ENCODE measurements at regions not wholly inside any gene's neighbourhood (a gene's known extent, or its start where the extent isn't known, plus 50 kb on each side); places are given as distances from the start of the nearest gene placed in this dataset.
"Not testable (repeated sequence)": the region's sequence is repeated elsewhere in the genome, so short reads cannot be mapped to it uniquely, and the experiment has no call there.

DNA sequence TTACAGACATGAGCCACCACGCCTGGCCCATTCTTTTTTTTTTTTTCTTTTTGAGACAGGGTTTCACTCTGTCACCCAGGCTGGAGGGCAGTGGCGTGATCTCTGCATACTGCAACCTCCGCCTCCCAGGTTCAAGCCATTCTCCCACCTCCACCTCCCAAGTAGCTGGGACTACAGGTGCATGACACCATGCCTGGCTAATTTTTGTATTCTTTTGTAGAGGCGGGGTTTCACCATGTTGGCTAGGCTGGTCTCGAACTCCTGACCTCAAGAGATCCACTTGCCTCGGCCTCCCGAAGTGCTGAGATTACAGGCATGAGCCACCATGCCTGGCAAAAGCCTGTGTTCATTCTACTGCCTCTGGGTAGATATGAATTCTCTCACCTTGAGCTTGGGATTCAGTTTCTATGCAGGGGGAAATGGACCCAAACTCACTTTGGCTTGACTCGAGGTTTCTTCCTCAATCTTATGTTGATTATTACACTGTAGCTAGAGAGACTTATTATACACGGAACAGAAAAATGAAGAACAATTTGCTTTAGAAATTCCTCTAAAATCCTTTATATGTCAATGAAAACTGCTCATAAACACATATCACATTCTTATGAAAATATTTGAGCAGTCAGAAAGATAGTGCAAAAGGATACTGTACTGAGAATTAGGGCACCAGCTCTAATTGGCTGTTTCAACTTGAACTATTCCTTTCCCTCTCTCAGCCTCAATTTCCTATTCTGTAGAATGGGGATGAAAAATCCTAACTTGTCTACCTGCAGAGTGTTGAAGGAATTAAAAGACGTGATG is 252.3 kb downstream of the MYCN start:
- no peak for DNase-seq

DNA sequence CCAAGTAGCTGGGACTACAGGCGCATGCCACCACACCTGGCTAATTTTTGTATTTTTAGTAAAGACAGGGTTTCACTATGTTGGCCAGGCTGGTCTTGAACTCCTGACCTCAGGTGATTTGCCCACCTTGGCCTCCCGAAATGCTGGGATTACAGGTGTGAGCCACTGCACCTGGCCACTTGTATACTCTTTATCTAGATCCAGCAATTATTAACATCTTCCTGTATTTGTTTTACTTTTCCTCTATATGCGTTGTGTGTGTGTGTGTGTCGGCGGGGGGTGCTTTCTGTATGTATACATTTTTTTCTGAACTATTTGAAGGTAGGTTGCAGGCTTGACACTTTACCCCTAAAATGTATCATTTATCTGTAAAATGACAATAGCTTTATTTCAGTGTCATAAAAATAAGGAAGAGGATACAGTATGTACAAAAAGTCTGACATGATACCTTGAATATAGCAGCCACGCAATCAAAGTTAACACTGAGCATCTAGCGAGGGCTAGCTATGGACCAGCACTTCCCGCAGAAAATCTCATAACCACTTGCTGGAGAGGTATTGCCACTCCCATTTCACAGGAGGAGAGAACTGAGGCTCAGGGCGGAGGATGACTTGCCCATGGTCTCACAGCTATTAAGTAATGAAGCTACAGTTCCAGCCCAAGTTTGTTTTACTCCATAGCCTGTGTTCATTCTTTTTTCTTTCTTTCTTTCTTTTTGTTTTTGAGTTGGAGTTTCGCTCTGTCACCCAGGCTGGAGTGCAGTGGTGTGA is 251.3 kb downstream of the MYCN start:
- no peak for DNase-seq

DNA sequence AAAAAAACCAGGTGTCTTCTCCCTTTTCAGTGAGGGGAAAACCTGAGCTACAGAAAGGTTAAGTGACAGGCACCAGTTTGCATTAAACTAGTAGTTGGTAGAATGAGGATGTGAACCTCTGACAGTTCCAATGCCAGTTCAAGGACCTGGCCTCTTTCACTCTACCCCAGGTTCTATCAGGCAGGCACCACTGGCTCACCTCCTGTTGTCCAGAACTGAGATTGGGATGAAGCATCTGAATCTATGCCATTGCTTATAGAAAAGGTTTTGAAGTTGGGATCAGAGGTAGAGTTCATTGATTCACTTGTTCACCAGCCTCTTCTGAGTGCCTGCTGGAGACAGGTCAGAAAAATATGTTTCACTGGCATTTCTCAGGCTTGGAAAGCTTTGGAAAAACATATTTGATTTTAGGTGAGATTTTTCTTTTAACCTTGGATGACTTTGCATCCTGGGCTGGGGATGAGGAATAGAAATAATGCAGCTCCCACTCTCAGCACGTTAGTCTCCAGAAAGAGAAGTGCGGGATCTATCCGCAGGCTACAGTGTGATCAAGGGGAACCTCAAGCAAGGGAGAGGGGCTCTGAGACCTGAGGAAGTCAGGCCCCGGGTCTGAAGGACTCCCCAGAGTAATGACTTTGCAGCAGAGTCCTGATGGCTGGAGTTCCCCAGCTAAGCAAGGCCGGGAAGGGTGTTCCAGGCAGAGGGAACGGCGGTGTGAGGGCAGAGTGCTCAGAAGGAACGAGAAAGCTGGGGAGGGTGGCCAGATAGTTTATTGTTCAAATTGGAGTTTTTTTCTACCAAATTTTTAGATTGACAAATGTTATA is 250.3 kb downstream of the MYCN start:
- DNase-seq: no peak

DNA sequence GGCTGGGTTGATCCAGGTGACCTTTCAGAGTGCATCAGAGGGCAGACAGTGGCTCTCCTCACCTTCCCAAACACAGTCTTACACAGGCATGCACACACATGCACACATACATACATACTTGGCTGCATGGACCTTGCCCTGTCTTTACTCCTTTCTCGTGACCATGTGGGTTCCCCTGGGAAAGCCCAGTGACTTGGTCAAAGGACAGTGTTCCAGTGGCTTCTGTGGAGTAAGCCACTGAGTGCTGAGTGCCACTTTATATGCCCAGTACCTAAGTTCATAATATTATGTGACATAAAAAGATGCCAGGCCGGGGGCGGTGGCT is 249.4 kb downstream of the MYCN start:
- DNase-seq: no peak

DNA sequence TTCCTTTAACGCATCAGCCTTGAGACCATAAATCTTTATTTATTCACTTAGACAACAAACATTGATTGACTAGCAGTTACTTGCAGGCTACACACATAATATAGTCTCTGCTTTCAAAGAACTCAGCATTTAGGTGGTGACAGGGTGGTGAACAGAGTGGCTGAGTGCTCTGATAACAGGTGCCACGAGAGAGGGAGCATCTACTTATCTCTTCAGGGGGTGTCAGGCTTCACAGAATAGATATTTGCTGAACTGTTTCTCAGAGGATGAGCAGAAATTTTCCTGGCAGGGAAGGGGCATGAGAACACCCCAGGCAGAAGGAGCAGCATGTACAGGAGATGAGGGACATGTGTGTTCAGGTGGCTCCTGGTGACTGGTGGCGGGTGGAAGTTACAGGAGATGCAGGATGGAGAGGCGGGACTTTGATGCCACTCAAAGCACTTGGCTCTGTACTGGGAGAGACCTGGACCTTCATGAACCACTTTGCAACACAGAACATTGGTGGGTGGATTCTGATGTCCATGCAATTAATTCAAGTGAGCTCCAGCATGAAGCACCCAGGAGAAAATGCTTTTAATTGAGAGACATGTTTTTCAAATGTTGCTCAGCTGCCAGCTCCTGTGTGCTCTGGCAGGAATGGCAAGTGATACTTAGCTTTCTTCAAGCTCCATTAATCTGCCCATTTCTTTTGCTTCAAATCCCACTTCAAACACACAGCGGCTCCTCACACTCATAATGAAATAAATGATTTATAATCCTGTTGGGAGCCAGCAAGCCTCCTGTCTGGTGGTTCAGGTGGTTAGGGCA is 248.9 kb downstream of the MYCN start:
- no peak for DNase-seq

DNA sequence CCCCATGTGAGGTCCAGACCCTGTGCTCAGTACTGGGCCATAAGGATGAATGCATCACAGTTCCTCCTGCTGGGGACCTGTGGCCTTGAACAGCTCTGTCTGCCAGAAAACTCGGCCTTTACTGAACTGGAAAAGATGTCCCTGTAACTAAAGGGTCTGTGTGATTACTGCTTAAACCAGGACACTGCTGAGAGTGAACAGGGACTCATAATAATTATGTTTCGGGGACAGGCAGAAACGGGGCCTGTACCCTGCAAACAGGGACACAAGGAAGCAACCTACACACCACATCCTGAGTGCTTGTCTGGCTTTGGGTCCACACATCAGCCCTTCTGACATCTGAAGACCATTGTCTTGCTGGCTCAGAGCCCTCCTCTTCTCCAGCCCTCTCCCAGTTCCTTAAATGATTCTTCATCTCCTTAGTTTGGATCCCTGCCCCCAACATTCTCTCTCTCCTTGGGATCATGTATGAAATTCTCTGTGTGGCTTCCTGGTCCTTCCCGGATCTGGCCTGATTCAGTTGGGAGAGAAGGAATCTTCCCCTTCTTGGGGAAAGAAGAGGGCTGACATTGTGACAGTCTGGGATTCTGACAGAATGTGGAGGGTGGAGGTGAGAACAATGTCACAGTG is 248.0 kb downstream of the MYCN start:
- DNase-seq: no peak

DNA sequence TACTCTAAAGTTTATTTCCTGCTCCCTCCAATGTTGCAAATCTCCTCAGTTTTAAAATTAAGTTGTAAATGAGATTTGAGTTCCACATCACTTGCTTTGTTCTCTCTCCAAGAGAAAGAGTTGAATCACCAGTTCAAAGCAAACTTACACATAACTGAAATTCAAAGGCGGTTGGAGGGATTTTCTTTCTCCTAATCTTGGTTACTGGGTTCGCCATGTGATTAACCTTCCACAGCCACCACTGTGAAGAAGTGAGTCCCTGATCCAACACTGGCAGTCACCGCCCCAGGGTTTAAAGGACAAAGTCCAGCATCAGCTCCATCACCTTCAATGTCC is 247.1 kb downstream of the MYCN start:
- no peak for DNase-seq

DNA sequence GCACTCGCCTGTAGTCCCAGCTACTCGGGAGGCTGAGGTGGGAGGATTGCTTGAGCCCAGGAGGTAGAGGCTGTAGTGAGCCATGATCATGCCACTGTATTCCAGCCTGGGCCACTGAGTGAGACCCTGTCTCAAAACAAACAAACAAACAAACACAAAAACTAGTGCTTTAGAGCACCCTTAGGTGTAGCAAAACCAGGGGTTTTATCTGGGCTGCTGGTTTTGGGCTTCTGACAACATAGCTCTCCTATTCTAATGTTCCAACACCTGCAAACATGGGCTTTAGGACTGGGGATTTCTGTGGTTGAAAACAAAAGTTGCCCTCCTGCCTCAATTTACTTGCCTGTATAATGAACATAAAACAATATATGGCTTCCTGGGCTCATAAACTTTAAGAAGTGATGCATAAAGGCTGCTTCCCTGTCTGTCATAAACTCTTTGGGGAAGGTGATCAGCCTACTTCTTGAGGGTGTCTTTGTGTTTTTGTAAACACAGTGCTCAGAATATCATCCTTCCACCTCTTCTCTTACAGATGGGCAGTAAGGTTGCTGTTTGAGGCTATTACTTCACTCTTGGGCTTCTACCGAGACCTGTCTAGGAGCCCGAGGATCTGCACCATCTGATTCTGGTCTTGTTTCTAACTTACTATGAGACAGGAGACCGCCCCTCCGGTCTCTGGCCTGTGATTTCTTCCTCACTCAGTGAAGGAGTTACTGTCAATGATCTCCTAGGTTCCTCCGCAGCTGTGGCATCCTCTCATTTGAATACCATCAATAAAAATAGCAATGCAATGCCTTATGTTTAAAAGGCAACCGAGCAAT is 246.5 kb downstream of the MYCN start:
- no peak for DNase-seq

DNA sequence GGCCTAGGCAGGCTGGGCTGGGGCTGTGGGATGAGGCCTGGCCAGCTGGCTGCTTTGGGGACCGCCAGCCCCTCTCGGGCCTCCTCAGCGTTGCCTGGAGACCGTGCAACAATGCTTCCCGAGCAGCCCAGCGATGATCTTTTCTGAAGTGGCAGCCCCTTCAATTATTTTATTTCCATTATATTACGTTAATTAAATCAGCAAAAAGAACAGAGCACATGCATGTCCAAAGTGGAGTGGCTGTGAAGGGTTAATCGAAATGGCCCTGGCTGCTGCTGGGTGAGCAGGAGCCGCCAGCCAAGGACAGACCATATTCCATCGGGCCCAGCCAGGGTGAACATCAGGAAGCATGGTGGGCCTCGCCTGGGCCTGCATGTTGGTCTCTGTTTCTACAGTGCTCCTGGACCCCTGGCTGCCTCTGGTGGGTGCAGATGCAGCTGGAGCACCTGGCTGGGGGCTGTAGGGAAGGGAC is 245.5 kb downstream of the MYCN start:
- no peak for DNase-seq

DNA sequence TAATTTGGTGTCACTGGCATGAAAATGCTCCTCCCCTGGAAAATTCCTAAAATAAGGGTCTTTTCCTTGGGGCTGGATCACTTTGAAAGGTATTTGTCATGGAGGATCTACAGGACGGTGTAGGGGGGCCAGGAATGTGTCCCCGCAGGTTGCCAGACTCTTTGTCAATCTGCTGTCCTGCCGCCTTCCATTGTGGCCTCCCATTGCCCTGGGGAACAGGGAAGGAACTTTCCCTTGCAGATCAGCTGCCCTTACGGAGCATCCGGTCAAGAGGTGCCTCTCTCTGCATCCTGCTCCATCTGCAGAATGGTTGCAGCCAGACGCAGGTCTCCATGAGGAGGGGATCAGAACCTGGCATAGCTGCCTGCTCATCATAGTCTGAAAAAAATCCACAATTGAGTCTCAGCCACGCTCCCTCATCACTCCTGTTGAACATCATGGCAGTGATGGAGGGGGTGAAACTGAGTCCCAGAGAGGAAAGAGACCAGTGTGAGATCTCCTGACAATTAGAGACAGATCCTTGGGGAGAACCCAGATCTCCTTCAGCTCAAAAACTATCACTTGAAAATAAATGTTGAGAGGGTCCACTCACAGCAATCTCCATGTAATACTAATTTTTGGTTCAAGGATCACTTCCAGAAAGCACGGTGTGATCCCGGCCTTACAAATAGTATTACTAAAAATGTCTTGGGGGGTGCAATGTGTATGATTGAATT is 244.8 kb downstream of the MYCN start:
- no peak for DNase-seq

DNA sequence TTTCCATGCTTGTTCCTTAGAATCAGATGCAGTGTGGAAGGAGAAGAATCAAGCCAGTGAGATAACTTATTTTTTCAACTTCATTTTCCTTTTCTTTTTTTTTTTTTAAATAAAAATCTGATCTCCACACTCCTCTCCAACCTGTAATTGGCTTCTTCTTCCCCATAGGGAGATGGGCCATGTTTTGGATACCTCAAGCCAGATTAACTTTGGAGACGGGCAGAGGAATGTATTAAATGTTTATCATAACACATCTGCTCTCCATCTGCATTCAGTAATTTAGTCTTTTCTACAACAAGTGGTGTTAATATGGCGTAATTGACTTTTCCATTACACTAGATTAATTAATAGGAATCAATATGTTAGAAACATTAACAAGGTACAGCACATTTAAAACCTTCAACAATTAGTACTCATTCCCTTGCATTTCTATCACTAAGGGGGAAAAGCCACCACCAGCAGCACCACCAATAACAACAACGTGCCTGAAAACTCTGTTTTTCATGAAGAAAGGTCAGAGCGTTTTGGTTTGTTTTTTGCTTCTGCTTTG is 244.1 kb downstream of the MYCN start:
- DNase-seq: no peak

DNA sequence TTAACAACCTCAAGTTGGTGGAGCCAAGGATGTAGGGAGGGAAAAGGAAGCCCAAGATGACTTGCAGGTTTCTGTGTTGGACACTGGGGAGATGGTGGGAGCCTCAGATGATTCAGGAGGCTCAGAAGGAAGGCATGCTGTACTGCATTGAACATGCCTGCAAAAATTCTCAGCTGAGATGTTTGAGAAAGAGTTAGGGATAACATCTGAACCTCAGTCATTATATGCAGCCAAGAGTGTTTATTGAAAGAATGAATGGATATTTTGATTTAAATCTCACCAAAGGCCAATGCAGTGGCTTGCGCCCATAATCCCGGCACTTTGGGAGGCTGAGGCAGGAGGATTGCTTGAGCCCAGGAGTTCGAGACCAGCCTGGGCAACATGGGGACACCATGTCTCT is 243.0 kb downstream of the MYCN start:
- DNase-seq: no peak

DNA sequence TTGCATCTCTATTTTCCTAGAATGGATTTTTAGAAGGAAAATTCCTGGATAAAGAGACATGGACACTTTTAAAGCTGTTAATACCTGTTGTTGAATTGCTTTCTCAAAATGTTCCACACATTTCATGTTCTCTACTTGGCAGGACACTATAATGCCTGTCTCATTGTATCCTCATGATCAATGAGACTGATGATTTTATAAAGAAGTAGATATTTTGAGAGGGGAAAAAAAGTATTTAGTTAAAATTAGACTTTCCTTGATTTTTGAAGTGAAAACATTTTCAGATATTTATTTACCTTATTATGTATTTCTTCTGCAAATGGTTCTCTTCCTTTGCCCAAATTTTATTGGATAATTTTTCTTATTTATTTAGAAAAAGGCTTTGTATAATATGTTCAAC is 242.5 kb downstream of the MYCN start:
- no peak for DNase-seq

DNA sequence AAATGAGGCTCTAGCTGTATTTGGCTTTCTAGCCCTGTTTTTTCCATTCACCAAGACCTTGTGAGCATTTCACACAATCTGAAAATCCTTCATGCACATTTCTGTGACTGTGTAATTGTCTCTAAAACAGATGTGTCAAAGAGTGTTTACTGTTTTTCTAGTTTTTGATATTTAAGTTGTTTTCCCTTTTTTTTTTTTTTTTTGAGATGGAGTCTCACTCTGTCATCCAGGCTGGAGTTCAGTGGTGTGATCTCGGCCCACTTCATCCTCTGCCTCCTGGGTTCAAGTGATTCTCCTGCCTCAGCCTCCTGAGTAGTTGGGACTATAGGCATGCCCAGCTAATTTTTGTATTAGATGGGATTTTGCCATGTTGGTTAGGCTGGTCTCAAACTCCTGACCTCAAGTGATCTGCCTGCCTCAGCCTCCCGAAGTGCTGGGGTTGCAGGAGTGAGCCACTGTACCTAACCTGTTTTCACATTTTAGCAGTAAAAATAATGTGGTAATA is 242.0 kb downstream of the MYCN start:
- DNase-seq: not testable (repeated sequence)

DNA sequence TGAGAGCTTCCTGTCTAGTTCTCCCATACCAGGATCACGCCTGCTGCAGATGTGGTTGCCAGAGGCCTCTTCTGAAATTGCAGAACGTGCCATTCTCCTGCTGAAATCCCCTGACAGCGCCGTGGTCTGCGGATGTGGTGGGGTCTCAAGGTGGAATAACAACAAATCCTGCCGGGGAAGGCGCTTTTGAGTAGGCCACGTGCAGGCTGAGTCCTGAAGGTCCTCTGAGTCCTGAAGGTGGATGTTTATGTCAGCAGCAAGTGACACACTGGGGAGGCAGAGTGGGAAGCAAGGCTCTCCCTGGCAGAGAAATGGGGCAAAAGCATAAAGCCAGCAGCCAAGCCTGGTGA is 241.4 kb downstream of the MYCN start:
- DNase-seq: no peak

DNA sequence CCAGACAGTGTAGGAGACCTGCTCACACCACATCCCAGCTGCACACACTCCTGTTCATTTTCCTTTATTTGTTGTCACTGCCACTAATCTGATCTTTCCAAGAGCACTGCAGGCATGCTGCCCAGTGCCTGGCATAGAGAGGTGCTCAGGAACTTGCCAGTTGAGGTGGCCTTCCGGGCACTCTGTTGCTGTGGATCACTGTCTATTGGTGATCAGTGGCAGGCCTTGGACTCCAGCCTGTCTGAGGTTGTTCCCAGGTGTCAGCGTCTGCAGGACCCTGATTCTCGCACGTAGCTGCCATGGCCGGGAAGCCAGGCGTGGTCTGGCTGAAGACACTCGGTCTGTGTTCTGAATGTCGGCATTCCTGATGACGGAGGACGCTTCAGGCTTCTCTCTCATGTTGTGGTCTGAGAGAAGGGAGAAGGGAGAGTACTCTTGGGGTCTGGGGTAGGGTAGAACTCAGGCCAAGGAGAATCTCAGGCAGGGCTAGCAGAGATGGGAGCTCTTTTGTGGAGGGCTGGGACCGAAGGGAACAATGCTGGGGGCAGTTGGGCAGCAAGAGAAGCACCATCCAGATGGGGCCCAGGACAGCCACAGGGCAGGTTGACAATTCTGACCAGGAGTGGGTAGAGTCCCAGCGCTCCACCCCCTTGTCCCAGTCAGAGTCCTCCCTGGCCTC is 240.9 kb downstream of the MYCN start:
- DNase-seq: no peak

DNA sequence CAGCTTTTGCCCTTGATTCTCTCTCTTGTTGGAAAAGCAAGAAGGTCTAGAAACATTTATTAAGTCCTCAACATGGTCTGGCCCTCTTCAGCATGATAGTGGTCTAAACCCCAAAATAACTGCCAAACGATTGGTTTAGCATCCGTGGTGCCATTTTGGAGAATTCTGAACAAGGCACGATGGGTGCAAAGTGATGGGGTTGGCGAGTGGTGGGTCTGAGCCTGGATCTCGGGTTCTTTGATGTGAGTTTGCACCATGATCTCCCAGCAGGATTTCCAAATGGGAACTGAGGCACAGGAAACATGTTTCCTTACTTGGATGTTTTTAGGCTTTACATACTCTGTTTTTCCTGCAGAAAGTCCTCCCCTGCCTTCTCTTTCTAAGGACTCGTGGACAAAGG is 240.3 kb downstream of the MYCN start:
- DNase-seq: no peak

DNA sequence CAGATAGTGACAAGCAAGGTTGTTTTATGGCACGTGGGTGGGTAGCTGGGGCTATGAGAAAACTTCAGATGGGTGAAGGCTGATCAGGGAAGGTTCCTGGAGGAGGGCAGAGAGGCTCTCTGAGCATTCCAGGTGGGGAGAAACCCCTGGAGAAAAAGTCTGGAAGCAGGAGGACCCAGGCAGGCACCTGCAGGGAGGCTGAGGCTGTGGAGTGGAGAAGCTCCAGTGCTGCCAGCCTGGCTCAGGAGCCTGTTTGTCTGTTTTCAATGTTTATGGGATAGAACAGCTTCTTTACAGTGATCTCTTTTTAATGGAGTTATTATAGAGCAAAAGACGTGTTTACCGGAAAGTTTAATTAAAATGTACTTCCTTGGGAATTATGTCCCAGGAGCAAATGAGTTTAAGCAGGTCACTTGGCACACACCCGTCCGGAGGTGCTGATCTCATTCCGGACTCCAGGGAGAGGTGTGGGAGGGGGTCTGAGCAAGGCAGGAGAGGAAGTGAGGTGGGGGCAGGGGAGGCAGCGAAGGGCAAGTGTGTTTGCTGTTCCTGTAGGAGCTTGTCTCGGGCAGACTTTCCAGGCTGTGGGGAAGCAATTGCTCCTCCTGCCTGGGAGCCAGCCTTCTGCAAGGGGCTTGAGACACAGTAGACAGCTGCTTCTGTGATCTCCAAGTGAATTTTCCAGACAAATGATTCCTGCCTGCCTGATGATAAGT is 239.5 kb downstream of the MYCN start:
- no peak for DNase-seq

DNA sequence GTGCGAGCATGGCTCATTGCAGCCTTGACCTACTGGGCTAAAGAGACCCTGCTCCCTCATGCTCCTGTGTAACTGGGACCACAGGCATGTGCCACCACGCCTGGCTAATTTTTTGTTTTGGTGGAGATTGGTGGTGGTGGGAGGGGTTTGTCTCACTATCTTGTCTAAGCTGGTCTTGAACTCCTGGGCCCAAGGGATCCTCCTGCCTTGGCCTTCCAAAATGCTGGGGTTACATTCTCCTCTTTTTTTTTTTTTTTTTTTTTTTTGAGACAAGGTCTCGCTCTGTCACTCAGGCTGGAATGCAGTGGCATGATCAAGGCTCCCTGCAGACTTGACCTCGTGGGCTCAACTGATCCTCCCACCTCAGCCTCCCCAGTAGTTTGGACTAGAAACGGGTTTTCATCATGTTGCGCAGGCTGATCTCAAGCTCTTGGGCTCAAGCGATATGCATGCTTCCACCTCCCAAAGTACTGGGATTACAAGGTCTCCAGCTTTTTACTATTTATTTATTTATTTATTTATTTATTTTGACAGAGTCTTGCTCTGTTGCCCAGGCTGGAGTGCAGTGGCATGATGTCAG is 238.3 kb downstream of the MYCN start:
- no peak for DNase-seq
